Natural killer cell (primary cell): ENCODE measurements at regions not wholly inside any gene's neighbourhood (a gene's known extent, or its start where the extent isn't known, plus 50 kb on each side); places are given as distances from the start of the nearest gene placed in this dataset.

ENCODE experiments used
- ATAC-seq, 3 donors: fragments of 150-1000 bp in 2 of 3; fragments of 200-7000 bp in 1 of 3; cut with Tn5 transposase; 1 replicate in 1 of 3; 2 replicates in 2 of 3; pipeline ENCODE4 v1.10.0; 2021; ENCODE audit warnings: mild to moderate bottlenecking in 2 of 3, moderate library complexity in 2 of 3
- DNase-seq, 2 donors: peaks; one replicate each; pipeline versions ENCODE4 v3.0.0 to v3.0.0-alpha.2; 2013 to 2021; ENCODE audit warnings: mixed read lengths in 1 of 2
- H3K27ac ChIP-seq: one replicate; pipeline ENCODE4 v1.5.1; 2013; ENCODE audit warnings: mild to moderate bottlenecking, low read length
- H3K27me3 ChIP-seq: one replicate; pipeline ENCODE4 v1.6.1; 2013; ENCODE audit warnings: low read length; ENCODE audit not compliant: control insufficient read depth, insufficient read depth
- H3K36me3 ChIP-seq: one replicate; pipeline ENCODE4 v1.6.1; 2013; ENCODE audit warnings: low read length; ENCODE audit not compliant: control insufficient read depth, insufficient read depth
- H3K4me1 ChIP-seq: one replicate; pipeline ENCODE4 v1.6.1; 2013; ENCODE audit warnings: low read length; ENCODE audit not compliant: control insufficient read depth, insufficient read depth
- H3K4me3 ChIP-seq: one replicate; pipeline ENCODE4 v1.5.1; 2013; ENCODE audit warnings: low read length
- H3K9me3 ChIP-seq: one replicate; pipeline ENCODE4 v1.6.1; 2013; ENCODE audit warnings: low read length; ENCODE audit not compliant: control insufficient read depth, insufficient read depth
- H3K27ac Mint-ChIP-seq, 2 donors: one replicate each; pipeline ENCODE4 v1.8.0; 2022; ENCODE audit warnings: mild to moderate bottlenecking in 2 of 2, mixed read lengths in 2 of 2, moderate library complexity in 1 of 2
- H3K27me3 Mint-ChIP-seq, 2 donors: one replicate each; pipeline ENCODE4 v1.8.0; 2022; ENCODE audit warnings: low read depth in 2 of 2, mixed read lengths in 2 of 2
- H3K36me3 Mint-ChIP-seq: one replicate; pipeline ENCODE4 v1.8.0; 2022; ENCODE audit warnings: mixed read lengths
- H3K4me1 Mint-ChIP-seq, 2 donors: one replicate each; pipeline ENCODE4 v1.8.0; 2022; ENCODE audit warnings: mixed read lengths in 2 of 2
- H3K4me3 Mint-ChIP-seq: one replicate; pipeline ENCODE4 v1.8.0; 2022; ENCODE audit warnings: mild to moderate bottlenecking, moderate library complexity, mixed read lengths
- H3K9me3 Mint-ChIP-seq, 2 donors: one replicate each; pipeline ENCODE4 v1.8.0; 2022; ENCODE audit warnings: mixed read lengths in 2 of 2
- WGBS: methylation state at CpG from one replicate; pipeline ENCODE4 v1.1.7; 2013; ENCODE audit warnings: missing lambda C conversion rate; ENCODE audit not compliant: insufficient coverage; 5-methylcytosine and 5-hydroxymethylcytosine counted together
- intact Hi-C: fragments of 100-400 bp; cut with micrococcal nuclease; formaldehyde crosslinking; loops from one replicate; pipeline ENCODE4 v1.14.2; 2022
- TF ChIP-seq, protein P1 (sequence below): fragments of 200-600 bp; IDR thresholded peaks from one replicate; pipeline ENCODE4 v1.8.0; 2022; ENCODE audit warnings: antibody characterized with exemption

DNA sequence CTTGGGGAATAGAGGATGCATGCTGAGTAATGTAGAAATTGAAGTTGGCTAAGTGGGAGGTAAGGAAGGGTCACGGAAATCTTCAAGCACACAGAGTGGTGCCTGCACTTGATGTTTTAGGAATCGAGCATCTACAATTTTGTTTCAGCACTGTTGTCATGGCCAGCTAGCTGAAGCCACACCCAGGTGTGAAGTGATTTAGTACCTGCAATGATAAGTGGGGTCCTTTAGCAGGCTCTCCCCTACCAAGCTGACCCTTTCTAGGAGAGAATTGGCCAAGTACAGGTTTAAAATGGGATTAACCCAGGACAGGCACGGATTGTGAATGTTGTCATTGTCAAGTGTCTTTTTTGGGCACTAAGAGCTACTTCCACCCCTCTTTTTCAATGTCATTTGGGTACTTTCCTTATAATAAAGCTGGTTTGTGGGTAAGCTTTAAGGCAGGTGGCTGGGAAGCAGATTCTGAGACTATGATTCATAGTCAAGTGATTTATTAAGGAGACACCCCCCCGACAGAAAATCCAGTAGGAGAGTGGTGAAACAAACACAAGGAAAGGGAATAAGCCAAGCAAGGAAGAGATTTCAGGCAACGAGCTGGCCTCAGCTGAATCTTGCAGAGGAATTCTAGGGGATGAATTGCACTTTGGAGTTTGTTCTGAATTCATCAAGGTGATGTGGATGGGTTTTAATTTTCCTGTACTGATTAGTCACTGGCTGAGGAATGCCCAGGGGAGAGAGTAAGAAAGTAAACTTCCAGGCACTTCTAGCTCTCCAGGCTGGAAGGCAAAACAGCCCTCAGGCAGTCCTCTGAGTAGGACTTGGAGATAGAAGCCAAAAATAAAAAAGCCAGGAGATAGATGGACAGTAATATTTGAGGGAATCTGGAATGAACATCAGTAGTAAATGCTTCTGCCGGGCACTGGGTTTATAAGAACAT lies 1128.4 kb downstream of the SORCS3 start:
- Histone ChIP-seq H3K4me1 (no peaks in the 10 kb centered on the region), H3K36me3 (no peaks in the 10 kb centered on the region), H3K4me3 (no peak overlapping the region), H3K27me3 (no peaks in the 10 kb centered on the region), H3K27ac (no peak overlapping the region), H3K9me3 (no peaks in the 10 kb centered on the region)
- H3K9me3 Mint-ChIP-seq = peaks cover 4 to 6% of the 10 kb centered on the region in 2 donors
- 60% methylated on average over 6 of the region's 6 CpGs for WGBS
- H3K4me3 Mint-ChIP-seq = no peak overlapping the region
- no peak for ATAC-seq
- H3K4me1 Mint-ChIP-seq = no peaks in the 10 kb centered on the region
- intact Hi-C loops = no loop called here
- TF ChIP-seq, protein P1, sequence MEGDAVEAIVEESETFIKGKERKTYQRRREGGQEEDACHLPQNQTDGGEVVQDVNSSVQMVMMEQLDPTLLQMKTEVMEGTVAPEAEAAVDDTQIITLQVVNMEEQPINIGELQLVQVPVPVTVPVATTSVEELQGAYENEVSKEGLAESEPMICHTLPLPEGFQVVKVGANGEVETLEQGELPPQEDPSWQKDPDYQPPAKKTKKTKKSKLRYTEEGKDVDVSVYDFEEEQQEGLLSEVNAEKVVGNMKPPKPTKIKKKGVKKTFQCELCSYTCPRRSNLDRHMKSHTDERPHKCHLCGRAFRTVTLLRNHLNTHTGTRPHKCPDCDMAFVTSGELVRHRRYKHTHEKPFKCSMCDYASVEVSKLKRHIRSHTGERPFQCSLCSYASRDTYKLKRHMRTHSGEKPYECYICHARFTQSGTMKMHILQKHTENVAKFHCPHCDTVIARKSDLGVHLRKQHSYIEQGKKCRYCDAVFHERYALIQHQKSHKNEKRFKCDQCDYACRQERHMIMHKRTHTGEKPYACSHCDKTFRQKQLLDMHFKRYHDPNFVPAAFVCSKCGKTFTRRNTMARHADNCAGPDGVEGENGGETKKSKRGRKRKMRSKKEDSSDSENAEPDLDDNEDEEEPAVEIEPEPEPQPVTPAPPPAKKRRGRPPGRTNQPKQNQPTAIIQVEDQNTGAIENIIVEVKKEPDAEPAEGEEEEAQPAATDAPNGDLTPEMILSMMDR = no peak
- no peaks in the 10 kb centered on the region for H3K36me3 Mint-ChIP-seq
- no peak overlapping the region for H3K27ac Mint-ChIP-seq
- DNase-seq = no peak
- no peaks in the 10 kb centered on the region for H3K27me3 Mint-ChIP-seq

DNA sequence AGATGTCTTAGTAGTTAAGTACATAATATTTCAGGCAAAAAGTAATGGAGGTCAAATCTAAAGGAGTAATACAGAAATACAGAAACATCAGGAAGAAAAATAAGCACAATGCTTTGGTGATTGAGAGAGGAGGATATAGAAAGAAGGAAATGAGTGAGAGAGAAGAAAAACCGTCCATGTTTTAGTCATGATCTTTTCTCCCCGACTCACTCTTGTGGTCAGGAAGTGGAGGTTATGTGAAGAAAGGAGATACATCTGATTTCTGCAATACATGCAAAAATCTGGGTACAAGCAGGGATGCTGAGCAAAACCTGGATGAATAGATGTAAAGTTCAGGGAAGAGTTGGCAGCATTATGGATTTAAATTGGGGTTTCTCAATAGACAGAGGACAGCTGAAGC lies 1122.5 kb downstream of the SORCS3 start:
- Histone ChIP-seq H3K4me3 (no peak overlapping the region), H3K9me3 (no peaks in the 10 kb centered on the region), H3K4me1 (no peaks in the 10 kb centered on the region), H3K27me3 (no peaks in the 10 kb centered on the region), H3K36me3 (no peaks in the 10 kb centered on the region), H3K27ac (no peak overlapping the region)
- DNase-seq = no peak
- no peaks in the 10 kb centered on the region for H3K4me1 Mint-ChIP-seq
- H3K27me3 Mint-ChIP-seq = no peaks in the 10 kb centered on the region
- no peak overlapping the region for H3K4me3 Mint-ChIP-seq
- peaks cover 6 to 13% of the 10 kb centered on the region in 2 donors for H3K9me3 Mint-ChIP-seq
- intact Hi-C loops = no loop called here
- no peak overlapping the region for H3K27ac Mint-ChIP-seq
- WGBS = 12% methylated on average over 2 of the region's 2 CpGs
- H3K36me3 Mint-ChIP-seq = no peaks in the 10 kb centered on the region
- TF ChIP-seq, protein P1 = no peak
- ATAC-seq = no peak

DNA sequence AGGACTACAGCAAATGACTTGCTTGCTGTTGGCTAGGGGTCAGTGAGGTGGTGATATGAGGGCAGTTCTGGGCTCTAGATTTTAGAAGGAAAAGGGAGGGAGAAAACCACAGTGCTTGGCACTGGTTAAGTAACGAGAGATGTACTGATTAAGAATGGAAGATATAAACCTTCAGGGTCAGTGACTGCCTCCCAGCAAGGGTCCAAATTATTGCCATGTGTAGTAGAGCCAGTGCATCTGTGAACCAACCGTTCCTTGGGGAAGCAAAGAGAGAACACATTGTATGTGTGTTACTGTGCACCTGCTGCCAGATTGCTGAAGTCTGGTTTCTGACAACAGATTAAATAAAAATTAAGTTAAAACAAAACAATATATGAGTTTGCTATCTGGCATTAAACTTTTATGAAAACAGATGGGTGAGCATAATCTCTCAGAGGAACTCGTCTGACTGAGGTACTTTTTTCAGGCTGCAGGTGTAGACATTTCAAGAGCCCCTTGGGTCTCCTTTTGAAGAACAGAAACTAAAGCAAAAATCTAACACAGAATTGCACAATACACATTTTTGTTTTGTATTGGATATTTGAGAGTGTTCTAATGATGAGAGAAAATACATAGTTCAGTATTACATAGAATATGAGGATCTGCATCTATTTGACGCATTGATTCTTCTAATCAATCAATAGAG lies 1120.6 kb downstream of the SORCS3 start:
- H3K27ac ChIP-seq = no peak overlapping the region
- TF ChIP-seq, protein P1 = no peak
- no peak overlapping the region for H3K4me3 ChIP-seq
- no peaks in the 10 kb centered on the region for H3K36me3 ChIP-seq
- WGBS = 72% methylated on average over 3 of the region's 4 CpGs
- Mint-ChIP-seq H3K4me3 (no peak overlapping the region), H3K36me3 (no peaks in the 10 kb centered on the region), H3K27ac (no peak overlapping the region), H3K9me3 (peaks cover 6 to 13% of the 10 kb centered on the region in 2 donors), H3K4me1 (no peaks in the 10 kb centered on the region), H3K27me3 (no peaks in the 10 kb centered on the region)
- DNase-seq (no peak), ATAC-seq (no peak)
- no peaks in the 10 kb centered on the region for H3K4me1 ChIP-seq
- H3K9me3 ChIP-seq = no peaks in the 10 kb centered on the region
- intact Hi-C loops = no loop called here
- H3K27me3 ChIP-seq = no peaks in the 10 kb centered on the region
